ENCODE measurements at regions not wholly inside any gene's neighbourhood (a gene's known extent, or its start where the extent isn't known, plus 50 kb on each side); places are given as distances from the start of the nearest gene placed in this dataset.

DNA sequence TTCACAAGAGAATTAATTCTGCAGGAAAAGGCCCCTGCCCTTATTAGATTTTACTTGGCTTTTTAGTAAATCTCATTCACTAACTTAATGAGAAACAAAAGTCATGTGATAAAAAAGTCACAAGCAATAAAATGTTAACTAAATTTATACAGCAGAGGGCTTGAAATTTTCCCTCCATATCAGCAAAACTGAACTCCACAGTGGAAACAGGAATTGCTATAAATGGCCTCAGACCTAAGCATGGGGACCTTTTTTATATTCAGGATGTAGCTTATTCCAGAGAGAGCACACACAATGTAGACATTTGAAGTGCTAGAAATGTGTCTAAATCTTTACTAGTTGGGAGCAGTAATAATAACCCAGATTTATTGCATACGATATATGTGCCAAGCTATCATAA is 291.5 kb downstream of the C16orf95 start:
- TF ChIP-seq CTCF (IDR thresholded peaks at IDR 0.05; ENCODE audit: low read length) (no peak), EZH2phosphoT487 (IDR thresholded peaks at IDR 0.05; ENCODE audit: low read length) (no peak), EZH2 (optimal IDR thresholded peaks at IDR 0.05; ENCODE audit: low read depth, low read length) (no peak)
